ENCODE measurements at regions not wholly inside any gene's neighbourhood (a gene's known extent, or its start where the extent isn't known, plus 50 kb on each side); places are given as distances from the start of the nearest gene placed in this dataset.
"Not testable (repeated sequence)": the region's sequence is repeated elsewhere in the genome, so short reads cannot be mapped to it uniquely, and the experiment has no call there.

GRCh38 chr4:19197838-19198237 lies 1053.9 kb upstream of the SLIT2 start:
- H3K9me3 Mint-ChIP-seq; ATAC-seq (replicated peaks in 1 of 2); H3K36me3 Mint-ChIP-seq (ENCODE audit: insufficient read depth in 2 of 2); H3K4me1 Mint-ChIP-seq (ENCODE audit: low read depth); H3K27ac Mint-ChIP-seq; H3K27me3 Mint-ChIP-seq (ENCODE audit: low read depth); DNase-seq; H3K4me3 Mint-ChIP-seq: not testable (repeated sequence)

DNA sequence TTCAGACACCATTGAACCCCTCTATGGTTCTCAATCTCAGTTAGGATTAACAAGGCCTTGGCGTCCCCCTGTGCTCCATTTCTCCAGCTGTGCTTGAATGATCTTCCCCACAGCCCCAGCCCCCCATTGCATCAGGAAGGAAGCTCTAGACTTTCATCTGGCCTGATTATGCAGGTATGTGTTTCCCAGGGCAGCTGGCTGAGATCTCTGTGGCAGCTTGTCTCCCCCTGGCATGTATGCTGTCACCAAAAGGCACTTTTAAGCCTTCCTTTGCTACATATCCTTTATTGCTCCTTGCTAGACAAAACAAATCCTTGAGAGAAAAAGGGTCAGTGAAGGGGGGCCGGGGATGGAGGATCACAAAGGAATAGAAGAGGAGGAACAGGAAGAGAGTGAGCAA lies 1056.0 kb upstream of the SLIT2 start:
- H3K27ac Mint-ChIP-seq: no peak overlapping the region
- no peaks in the 10 kb centered on the region for H3K27me3 Mint-ChIP-seq (ENCODE audit: low read depth)
- no peak overlapping the region for H3K4me3 Mint-ChIP-seq
- no peak for ATAC-seq (replicated peaks in 1 of 2)
- no peak for DNase-seq
- peaks cover 9 to 10% of the 10 kb centered on the region in 2 donors for H3K9me3 Mint-ChIP-seq
- H3K36me3 Mint-ChIP-seq (ENCODE audit: insufficient read depth in 2 of 2): no peaks in the 10 kb centered on the region
- H3K4me1 Mint-ChIP-seq (ENCODE audit: low read depth): no peaks in the 10 kb centered on the region

GRCh38 chr4:19194672-19195071 lies 1057.0 kb upstream of the SLIT2 start:
- DNase-seq: no peak
- H3K4me3 Mint-ChIP-seq: no peak overlapping the region
- peaks cover 10 to 11% of the 10 kb centered on the region in 2 donors for H3K9me3 Mint-ChIP-seq
- H3K27ac Mint-ChIP-seq: no peak overlapping the region
- no peaks in the 10 kb centered on the region for H3K4me1 Mint-ChIP-seq (ENCODE audit: low read depth)
- H3K36me3 Mint-ChIP-seq (ENCODE audit: insufficient read depth in 2 of 2): no peaks in the 10 kb centered on the region
- no peaks in the 10 kb centered on the region for H3K27me3 Mint-ChIP-seq (ENCODE audit: low read depth)
- no peak for ATAC-seq (replicated peaks in 1 of 2)

GRCh38 chr4:19193274-19193981 lies 1058.3 kb upstream of the SLIT2 start:
- no peaks in the 10 kb centered on the region for H3K36me3 Mint-ChIP-seq (ENCODE audit: insufficient read depth in 2 of 2)
- H3K4me1 Mint-ChIP-seq (ENCODE audit: low read depth): no peaks in the 10 kb centered on the region
- DNase-seq: no peak
- no peak for ATAC-seq (replicated peaks in 1 of 2)
- peaks cover 11 to 12% of the 10 kb centered on the region in 2 donors for H3K9me3 Mint-ChIP-seq
- H3K4me3 Mint-ChIP-seq: no peak overlapping the region
- no peak overlapping the region for H3K27ac Mint-ChIP-seq
- no peaks in the 10 kb centered on the region for H3K27me3 Mint-ChIP-seq (ENCODE audit: low read depth)

DNA sequence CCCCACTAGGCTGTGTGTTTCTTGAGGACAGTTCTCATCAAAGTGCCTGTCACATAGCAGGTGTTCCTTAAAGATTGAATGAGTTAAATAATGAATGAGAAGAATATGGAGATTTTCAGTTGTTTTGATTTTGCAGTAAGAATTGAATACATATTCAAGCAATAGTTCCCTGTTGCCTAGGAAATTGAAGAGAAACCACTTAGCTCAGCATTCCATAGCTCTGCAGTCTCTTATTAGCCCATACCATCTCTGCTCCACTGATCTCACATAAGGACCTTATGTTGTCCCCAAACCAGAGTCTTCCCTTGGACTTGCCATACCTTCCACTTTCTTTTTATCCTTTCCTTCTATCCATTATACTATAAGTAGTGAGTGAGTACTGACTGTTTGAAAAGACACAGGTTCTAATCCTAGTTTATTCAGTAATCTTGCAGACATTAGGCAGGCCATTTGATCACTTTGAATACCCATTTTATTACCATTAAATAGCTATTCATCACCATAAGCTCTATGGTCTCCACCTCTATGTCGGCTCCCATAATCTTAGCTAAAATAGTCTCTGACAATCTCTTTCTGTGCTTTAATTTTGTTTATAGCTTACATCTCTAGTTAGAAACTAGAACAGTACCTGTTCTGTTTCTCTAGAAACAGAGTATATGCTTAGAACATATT lies 1059.6 kb upstream of the SLIT2 start:
- no peaks in the 10 kb centered on the region for H3K36me3 Mint-ChIP-seq (ENCODE audit: insufficient read depth in 2 of 2)
- DNase-seq: no peak
- no peaks in the 10 kb centered on the region for H3K27me3 Mint-ChIP-seq (ENCODE audit: low read depth)

GRCh38 chr4:19187691-19188090 lies 1064.0 kb upstream of the SLIT2 start:
- Mint-ChIP-seq H3K27ac (no peak overlapping the region), H3K27me3 (ENCODE audit: low read depth) (no peaks in the 10 kb centered on the region), H3K36me3 (ENCODE audit: insufficient read depth in 2 of 2) (no peaks in the 10 kb centered on the region), H3K4me1 (ENCODE audit: low read depth) (no peaks in the 10 kb centered on the region), H3K9me3 (peaks cover 6 to 8% of the 10 kb centered on the region in 2 donors), H3K4me3 (no peak overlapping the region)
- no peak for DNase-seq
- ATAC-seq (replicated peaks in 1 of 2): no peak

More for the DNA sequence above, 1059.6 kb upstream of the SLIT2 start:
- no peak overlapping the region for H3K4me3 Mint-ChIP-seq
- ATAC-seq (replicated peaks in 1 of 2): no peak
- no peak overlapping the region for H3K27ac Mint-ChIP-seq
- peaks cover 13 to 16% of the 10 kb centered on the region in 2 donors for H3K9me3 Mint-ChIP-seq
- H3K4me1 Mint-ChIP-seq (ENCODE audit: low read depth): no peaks in the 10 kb centered on the region

DNA sequence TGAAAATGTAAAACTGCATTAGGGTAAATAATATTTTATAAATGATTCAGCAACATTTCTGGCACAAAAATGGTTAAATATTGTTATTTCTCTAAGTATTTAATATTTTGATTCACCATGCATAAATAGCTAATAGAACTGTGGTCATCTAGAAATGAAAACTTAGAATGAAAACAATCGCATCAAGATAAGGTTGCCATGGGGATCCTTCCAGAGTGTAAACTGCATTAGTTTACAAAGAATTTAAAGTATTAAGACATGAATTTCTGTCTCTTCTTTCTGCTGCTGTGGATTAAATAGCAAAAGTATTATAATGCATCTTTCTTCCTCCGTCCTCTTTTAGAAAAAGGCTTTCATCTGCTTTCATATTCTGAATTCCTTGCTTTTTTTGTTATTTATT lies 1064.6 kb upstream of the SLIT2 start:
- ATAC-seq (replicated peaks in 1 of 2): no peak

DNA sequence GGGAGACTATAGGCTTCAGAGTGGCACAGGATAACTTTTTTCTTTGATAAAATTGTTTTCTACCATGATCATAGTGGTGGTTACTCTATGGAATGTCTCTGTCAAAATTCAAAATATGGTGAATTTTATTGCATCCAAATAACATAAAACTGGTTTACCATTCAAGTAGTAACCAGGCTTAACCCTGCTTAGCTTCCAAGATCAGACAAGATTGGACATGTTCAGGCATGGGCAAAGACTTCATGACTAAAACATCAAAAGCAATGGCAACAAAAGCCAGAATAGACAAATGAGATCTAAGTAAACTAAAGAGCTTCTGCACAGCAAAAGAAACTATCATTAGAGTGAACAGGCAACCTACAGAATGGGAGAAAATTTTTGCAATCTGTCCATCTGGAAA lies 1070.1 kb upstream of the SLIT2 start:
- not testable (repeated sequence) for H3K4me1 Mint-ChIP-seq (ENCODE audit: low read depth); H3K27me3 Mint-ChIP-seq (ENCODE audit: low read depth); H3K27ac Mint-ChIP-seq; DNase-seq; ATAC-seq (replicated peaks in 1 of 2); H3K4me3 Mint-ChIP-seq; H3K36me3 Mint-ChIP-seq (ENCODE audit: insufficient read depth in 2 of 2)
- peaks cover 12 to 16% of the 10 kb centered on the region in 2 donors for H3K9me3 Mint-ChIP-seq

More for the DNA sequence above, 1064.6 kb upstream of the SLIT2 start:
- DNase-seq: no peak
- Mint-ChIP-seq H3K36me3 (ENCODE audit: insufficient read depth in 2 of 2) (no peaks in the 10 kb centered on the region), H3K4me3 (no peak overlapping the region), H3K4me1 (ENCODE audit: low read depth) (no peaks in the 10 kb centered on the region), H3K9me3 (peaks cover 8 to 11% of the 10 kb centered on the region in 2 donors), H3K27ac (no peak overlapping the region), H3K27me3 (ENCODE audit: low read depth) (no peaks in the 10 kb centered on the region)

DNA sequence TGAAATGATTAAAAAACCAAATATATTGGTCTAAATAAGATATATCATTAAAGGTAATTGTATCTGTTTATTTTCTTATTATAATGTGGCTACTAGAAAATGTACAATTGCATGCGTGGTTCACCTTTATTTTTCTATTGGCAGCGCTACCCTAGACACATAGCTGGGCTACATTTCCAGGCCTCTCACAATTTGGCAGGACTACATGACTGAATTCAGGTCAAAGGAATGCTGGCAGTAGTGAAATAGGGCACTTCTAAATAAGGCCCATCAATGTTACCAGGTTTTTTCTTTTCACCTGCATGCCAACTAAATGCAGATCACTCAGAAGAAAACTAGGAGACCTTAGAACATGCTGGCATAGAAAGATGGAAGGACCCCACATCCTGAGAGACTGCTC lies 1072.9 kb upstream of the SLIT2 start:
- Mint-ChIP-seq H3K36me3 (ENCODE audit: insufficient read depth in 2 of 2) (peaks cover 0 to 2% of the 10 kb centered on the region in 2 donors), H3K9me3 (peaks cover 12 to 16% of the 10 kb centered on the region in 2 donors), H3K27me3 (ENCODE audit: low read depth) (no peaks in the 10 kb centered on the region), H3K4me1 (ENCODE audit: low read depth) (no peaks in the 10 kb centered on the region), H3K4me3 (no peak overlapping the region), H3K27ac (no peak overlapping the region)
- ATAC-seq (replicated peaks in 1 of 2) (no peak), DNase-seq (no peak)

DNA sequence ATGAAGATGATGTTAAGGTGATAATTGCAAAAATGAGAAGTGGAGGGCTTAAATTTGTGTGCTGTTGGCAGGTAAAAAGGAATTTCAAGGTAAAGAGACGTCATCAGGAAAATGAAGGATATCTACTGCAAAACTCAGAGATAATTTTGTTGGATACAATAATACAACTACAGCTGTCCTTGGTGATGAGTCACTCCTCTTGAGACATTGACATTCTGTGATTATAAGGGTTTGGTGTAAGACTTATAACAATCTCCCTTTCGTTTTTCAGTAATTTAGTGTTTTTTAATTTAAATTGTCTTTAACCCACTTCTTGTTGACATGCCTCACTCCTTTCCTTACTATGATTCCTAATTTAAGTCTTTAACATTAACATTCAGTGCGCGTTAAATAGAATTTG lies 1074.1 kb upstream of the SLIT2 start:
- Mint-ChIP-seq H3K27me3 (ENCODE audit: low read depth) (no peaks in the 10 kb centered on the region), H3K4me1 (ENCODE audit: low read depth) (no peaks in the 10 kb centered on the region), H3K27ac (no peak overlapping the region), H3K9me3 (peaks cover 12 to 18% of the 10 kb centered on the region in 2 donors), H3K4me3 (no peak overlapping the region), H3K36me3 (ENCODE audit: insufficient read depth in 2 of 2) (peaks cover 0 to 3% of the 10 kb centered on the region in 2 donors)
- ATAC-seq (replicated peaks in 1 of 2): no peak
- no peak for DNase-seq

- Mint-ChIP-seq H3K4me3 (no peak overlapping the region), H3K36me3 (ENCODE audit: insufficient read depth in 2 of 2) (peaks cover 0 to 2% of the 10 kb centered on the region in 2 donors), H3K27ac (no peak overlapping the region), H3K9me3 (peaks cover 5 to 6% of the 10 kb centered on the region in 2 donors), H3K4me1 (ENCODE audit: low read depth) (no peaks in the 10 kb centered on the region), H3K27me3 (ENCODE audit: low read depth) (no peaks in the 10 kb centered on the region)
- no peak for ATAC-seq (replicated peaks in 1 of 2)
- DNase-seq: no peak
Observed at GRCh38 chr4:19171832-19172231, 1079.9 kb upstream of the SLIT2 start.

GRCh38 chr4:19167311-19167710 lies 1084.4 kb upstream of the SLIT2 start:
- Mint-ChIP-seq H3K27ac (no peak overlapping the region), H3K4me3 (no peak overlapping the region), H3K36me3 (ENCODE audit: insufficient read depth in 2 of 2) (no peaks in the 10 kb centered on the region), H3K27me3 (ENCODE audit: low read depth) (no peaks in the 10 kb centered on the region), H3K4me1 (ENCODE audit: low read depth) (no peaks in the 10 kb centered on the region), H3K9me3 (peaks cover 5 to 10% of the 10 kb centered on the region in 2 donors)
- ATAC-seq (replicated peaks in 1 of 2) (no peak), DNase-seq (no peak)

- Mint-ChIP-seq H3K27ac (no peak overlapping the region), H3K9me3 (peaks cover 7 to 12% of the 10 kb centered on the region in 2 donors), H3K4me1 (ENCODE audit: low read depth) (no peaks in the 10 kb centered on the region), H3K4me3 (no peak overlapping the region), H3K27me3 (ENCODE audit: low read depth) (no peaks in the 10 kb centered on the region), H3K36me3 (ENCODE audit: insufficient read depth in 2 of 2) (no peaks in the 10 kb centered on the region)
- ATAC-seq (replicated peaks in 1 of 2) (no peak), DNase-seq (no peak)
Observed at GRCh38 chr4:19164334-19164733, 1087.4 kb upstream of the SLIT2 start.

Measured in activated T-cell treated with anti-CD3 and anti-CD28 coated beads, Interleukin-2, amount 50 U/mL, for 72 hours (primary cell).